HG02678 (cell line): ENCODE measurements at regions not wholly inside any gene's neighbourhood (a gene's known extent, or its start where the extent isn't known, plus 50 kb on each side); places are given as distances from the start of the nearest gene placed in this dataset.
"Not testable (repeated sequence)": the region's sequence is repeated elsewhere in the genome, so short reads cannot be mapped to it uniquely, and the experiment has no call there.

Experiments used
- ATAC-seq: cut with Tn5 transposase; IDR thresholded peaks from one replicate; pipeline ENCODE4 v1.9.1; 2021; ENCODE audit warnings: mild to moderate bottlenecking, moderate library complexity; ENCODE audit not compliant: unreplicated experiment

DNA sequence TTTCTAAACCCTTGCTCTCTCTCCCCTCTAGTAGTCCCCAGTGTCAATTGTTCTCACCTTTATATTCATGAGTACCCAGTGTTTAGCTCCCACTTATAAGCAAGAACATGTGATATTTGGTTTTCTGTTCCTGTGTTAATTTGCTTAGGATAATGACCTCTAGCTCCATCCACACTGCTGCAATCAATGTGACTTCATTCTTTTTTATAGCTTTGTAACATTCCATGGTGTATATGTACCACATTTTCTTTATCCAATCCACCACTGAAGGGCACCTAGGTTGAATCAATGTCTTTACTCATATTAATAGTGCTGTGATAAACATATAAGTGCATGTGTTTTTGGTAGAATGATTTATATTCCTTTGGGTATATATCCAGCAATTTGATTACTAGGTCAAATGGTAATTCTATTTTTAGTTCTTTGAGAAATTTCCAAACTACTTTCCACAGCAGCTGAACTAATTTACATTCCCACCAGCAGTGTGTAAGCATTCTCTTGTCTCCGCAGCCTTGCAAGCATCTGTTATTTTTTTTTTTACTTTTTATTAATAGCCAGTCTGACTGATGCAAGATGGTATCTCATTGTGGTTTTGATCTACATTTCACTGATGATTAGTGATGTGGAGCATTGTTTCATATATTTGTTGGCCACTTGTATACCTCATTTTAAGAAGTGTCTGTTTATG is 277.8 kb downstream of the LTN1 start:
- no peak for ATAC-seq

DNA sequence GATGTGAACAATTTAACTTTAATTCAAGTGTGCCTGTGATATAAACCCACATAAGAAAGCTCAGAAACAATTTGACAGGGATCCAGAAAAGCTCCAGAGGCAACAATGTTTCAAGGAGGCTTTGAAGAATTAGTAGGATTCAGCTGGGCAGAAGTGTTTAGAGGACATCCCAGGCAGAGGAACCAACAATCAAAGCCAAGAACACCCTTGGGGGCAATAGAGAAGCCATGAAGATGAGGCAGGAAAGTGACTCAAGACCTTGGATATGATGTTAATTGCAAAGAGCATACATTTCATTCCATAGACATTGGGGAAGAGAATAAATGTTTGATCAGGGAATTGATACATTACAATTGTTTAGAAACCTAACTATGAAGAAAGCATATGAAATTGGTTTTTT is 280.3 kb downstream of the LTN1 start:
- no peak for ATAC-seq

DNA sequence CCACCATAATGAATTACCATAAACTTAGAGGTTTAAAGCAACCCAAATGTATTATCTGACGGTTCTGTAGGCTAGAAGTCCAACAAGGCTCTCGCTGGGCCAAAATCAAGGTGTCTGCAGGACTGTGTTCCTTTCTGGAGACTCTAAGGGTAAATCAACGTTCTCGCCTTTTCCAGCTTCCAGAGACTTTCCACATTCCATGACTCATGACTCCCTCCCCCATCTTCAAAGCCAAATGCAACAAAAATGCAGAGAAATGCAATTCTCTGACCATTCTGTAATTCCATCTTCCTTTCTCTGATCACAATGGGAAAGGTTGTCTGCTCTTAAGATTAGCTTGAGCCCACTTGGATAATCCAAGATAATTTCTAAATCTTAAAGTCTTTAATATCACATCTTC is 287.1 kb downstream of the LTN1 start:
- no peak for ATAC-seq

DNA sequence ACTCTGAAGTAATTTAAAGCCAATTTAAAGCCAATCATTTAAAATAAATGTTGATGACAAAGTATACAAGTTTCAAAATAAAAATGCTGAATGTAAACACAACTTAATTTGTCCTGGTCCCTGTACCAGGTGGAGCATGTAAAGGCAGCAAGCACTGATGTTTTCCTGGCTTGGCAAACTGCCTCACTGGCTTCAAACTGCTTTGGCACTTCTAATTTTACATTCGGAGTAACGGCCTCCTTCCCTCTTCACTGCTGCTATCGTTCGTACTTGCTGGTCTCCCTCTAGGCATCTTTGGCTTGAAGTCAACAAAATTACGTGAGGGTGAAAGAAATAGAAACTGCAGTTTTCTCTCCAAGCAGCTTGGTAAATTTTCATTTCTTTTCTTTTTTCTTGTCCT is 287.9 kb downstream of the LTN1 start:
- ATAC-seq: no peak

DNA sequence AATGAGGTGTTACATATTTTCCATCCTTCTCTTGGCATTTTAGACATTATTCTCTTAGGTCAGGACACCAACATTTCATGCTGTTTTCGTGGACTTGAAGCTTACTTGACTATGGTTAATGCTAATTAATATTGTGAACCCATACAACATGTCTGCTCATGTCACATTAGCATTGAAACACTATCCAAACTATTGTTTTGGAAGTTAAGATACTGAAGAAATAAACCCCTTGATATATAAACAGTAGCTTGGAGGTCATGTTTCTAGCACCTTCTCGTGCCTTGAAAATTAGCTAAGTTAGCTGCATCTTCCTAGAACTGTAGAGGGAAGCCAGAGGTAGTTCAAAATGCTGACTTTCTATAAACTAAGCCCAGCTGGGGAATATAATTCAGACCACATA is 288.8 kb downstream of the LTN1 start:
- ATAC-seq: no peak

DNA sequence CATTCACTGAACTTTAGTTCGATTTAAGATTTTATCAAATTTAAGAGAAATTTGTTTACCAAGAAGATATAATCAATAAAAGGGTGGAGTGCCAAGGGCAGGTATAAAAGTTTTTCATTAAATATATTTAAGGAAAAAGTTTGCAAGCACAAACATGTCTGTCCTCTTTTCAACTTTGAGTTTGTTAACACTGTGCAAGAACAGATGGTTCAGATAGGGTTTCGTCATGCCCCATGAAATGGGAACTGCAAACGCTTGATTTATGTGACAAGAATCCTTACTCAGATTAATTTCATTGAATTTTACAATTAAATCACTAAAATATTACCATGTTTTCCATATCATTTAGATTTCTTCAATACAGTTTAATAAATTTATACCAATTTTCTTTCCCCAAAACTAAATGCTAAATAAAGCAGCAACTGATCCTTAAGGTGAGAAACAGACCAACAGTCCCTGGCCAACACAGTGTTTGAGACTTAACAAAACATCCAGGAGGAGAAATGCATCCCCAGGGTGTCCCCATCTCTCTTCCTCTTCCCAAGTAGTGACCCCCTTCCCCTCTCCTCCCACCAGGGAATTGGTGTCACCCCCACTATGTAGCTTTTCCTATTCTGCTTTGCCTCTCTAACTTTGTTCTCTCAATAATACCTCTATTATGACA is 292.9 kb downstream of the LTN1 start:
- ATAC-seq: no peak

DNA sequence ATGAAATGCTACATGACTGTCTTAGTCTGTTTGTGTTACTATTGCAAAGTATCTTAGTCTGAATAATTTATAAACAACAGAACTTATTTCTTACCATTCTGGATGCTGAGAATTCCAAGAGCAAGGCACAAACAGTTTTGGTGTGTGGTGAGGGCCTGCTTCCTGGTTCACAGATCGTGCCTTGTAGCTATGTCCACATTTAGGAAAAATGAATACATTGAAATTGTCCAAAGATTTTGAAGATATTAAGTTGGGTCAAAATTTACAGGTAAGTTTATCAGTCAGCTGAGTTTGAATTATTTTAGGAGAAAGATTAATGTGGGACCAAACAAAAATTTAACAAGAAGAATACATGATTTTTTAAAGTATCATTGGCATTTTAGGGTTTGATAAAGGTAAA is 293.5 kb downstream of the LTN1 start:
- ATAC-seq: no peak

DNA sequence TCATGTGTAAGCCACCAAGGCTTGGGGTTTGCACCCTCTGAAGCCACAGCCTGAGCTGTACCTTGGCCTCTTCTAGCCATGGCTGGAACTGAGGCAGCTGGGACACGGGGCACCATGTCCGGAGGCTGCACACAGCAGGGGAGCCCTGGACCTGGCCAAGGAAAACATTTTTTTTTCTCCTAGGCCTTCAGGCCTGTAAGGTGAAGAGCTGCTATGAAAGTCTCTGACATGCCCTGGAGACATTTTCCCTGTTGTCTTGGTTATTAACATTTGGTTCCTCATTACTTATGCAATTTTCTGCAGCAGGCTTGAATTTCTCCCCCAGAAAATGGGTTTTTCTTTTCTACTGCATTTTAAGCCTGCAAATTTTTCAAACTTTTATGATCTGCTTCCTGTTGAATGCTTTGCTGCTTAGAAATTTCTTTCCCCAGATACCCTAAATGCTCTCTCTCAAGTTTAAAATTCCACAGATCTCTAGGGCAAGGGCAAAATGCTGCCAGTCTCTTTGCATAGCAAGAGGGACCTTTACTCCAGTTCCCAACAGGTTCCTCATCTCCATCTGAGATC is 295.8 kb downstream of the LTN1 start:
- no peak for ATAC-seq

DNA sequence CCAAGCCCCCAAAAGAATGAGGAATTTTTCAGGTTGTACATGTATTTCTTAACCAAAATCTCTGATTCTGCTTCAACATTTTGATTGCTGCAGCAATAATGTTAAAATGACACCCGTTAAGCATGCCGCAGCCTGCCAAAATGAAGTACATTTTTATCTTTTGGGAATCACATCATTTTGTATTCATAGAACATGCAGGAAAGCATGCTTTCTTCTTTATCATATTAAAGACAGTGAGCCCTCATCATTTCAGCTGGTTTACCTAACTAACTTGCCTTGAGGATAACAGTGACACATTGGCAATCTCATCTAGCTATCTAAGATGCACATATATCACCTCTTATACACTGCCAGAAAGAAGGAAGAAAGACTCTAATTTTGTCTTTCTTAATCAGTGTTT is 299.2 kb downstream of the LTN1 start:
- ATAC-seq: no peak

DNA sequence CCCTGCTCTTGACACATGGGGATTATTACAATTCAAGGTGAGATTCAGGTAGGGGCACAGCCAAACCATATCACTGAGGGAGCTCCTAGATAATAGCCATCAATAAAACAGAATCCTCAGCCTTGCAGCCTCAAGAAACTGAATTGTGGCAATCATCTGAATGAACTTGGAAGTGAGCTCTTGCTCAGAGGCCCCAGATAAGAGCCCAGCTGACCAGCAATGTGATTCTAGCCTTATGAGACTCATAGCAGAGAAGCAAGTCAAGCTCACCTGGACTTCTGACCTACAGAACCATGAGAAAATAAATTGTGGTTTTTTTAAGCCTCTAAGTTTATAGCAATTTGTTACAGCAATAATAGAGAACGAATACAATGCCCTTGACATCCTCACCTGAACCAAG is 302.5 kb downstream of the LTN1 start:
- ATAC-seq: no peak

DNA sequence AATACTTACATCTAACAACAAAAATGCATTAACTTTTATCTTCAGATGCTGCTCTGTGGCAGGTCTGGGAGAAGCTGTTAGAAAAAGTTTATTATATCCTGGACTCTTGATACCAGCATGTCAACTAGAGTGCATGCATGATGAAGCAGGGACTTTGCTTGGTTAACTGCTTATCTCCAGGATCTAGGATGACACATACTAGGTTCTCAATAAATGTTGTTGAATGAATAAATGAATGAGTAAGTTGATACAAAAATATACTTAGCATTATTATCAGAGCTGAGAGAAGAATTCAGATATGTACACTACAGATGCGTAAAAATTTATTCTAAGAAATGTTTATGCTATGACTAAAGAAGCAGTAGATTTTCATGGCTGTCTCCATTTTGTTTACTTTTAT is 304.3 kb downstream of the LTN1 start:
- ATAC-seq: no peak

DNA sequence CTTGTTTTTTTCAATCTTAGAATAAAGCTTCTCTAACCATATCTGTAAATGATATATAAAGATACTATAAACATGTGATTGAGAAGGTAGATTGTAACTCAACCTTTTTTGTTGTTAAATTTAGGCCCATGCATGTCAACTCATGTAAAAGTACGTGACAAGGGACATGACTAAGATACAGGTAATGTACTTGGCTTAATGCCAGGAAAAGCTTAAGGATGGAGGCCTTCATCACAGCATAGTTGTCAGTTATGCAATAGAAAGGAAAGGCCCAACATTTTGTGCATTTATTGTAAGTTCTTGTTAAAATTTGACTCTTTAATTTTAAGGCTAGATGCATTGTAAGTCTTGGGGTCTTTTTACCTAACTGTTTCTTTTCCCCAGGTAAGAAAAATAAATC is 305.1 kb downstream of the LTN1 start:
- ATAC-seq: no peak

DNA sequence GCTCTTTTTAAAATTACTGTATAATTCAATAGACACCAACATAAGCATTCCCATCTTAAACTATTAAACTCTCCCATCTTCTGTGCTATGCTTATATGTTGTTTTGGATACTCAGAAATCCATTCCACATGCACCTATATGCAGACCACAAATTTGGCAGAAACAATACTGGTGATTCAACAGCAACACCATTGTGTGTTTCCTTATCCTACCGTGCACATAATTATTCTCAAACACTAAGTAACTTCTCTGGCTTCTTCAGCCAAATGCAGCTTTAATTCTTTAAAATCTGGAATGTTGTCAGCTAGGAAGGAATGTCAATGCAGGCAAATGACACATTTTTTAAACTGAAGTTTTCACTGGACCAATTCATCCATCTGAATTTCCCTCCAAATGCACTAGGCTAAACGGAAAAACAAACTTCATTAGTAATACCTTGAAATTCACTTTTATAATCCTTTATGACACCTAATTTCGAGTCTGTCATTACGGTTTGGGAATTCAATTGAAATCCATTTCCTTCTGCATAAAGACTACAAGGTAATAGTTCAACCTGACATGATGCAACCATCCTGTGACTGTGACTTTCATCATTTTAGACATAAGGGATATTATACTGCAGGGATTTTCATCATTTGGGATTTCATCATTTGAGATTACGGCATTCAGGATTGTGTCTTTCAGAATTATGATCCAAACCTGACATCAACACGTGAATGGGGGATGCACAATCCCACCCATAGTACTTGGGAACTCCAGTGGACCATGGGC is 308.5 kb downstream of the LTN1 start:
- no peak for ATAC-seq

DNA sequence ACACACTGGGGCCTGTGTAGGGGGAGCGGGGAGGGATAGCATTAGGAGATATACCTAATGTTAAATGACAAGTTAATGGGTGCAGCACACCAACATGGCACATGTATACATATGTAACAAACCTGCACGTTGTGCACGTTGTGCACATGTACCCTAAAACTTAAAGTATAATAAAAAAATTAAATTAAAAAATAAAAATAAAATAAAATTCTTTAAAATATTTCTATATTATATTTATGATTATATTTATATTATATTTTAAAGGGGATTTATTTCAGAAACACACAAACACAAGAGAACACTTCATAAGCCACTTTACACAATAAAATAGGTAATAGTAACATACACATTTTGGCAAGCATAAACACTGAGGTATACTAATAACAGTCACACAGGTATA is 309.8 kb downstream of the LTN1 start:
- ATAC-seq: not testable (repeated sequence)

DNA sequence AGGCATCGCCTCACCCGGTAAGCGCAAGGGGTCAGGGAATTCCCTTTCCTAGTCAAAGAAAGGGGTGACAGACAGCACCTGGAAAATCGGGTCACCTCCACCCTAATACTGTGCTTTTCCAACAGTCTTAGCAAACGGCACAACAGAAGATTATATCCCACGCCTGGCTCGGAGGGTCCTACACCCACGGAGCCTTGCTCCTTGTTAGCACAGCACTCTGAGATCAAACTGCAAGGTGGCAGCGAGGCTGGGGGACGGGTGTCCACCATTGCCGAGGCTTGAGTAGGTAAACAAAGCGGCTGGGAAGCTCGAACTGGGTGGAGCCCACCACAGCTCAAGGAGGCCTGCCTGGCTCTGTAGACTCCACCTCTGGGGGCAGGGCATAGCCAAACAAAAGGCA is 315.6 kb downstream of the LTN1 start:
- not testable (repeated sequence) for ATAC-seq

DNA sequence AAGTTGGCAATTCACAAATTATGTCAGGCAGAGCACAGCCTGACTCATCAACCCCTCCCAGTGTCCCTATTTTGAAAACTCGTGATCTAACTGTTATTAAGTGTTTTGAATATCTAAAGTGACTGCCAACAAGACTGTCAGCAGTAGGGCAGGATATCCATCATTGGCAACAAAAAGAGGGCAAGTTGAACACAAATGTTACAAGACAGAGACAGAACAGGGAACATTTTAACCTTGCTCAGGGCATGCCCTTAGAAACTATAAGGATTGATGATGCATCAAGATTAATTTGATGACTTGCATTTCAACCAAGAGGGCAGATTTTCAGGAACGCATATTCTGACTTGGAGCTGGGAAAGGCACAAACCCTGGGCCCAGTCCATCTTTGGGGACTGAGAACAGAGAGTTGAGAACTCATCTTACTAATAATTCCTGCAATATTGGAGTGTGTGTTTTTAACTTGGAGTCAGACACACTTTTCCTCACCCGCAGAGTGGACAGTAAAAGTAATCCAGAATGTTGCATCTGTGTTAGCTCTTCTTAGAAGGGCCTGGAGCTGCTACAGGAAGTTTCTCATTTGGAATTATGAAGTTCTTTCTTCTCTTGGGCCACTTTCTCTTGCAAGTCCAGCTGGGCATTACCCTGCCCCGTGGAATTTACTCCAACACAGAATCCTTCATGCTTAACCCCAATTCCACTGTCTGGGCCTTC is 317.2 kb downstream of the LTN1 start:
- ATAC-seq: no peak

DNA sequence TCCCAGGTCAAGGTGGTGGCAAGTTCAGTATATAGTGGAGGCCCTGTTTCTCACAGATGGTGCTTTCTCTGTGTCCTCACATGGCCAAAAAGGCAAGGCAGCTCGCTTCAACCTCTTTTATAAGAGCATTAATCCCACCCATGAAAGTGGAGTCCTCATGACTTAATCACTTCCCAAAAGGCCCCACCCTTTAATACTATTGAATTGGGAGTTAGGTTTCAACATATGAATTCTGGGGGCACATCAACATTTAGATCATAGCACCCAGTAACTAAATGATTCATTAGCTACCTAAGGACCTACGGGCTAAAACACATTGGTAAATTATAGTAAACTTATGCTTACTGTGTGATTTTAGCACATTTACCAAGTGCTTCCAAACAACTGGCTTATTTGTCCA is 317.9 kb downstream of the LTN1 start:
- no peak for ATAC-seq

DNA sequence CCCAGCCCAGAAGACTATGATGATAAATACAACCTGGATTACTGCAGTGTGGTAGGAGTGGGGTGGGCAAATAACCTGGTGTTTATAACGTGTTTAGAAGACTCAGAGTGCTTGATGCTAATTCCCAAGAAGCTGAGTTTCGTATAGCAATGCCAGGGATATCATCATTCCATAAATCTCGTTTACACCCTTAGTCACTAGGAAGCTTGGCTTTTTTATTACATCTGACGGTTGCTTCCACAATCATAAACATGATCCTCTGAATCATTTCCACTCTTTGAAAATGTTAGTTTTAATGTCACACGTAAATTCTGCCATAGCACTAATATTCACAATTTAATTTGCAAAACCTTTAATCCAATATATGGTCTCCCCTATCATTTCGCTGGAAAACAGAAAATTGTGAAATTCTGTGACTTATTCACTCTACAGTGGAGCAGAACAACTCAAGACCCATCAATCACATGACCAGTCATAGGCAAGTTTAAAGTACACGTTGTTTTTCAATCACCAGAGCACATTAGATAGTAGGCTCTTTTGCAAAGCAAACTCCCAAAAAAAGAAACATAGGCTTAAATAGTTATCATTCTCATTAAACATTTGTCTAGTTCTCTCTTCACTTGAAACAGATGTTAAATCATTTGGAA is 321.0 kb downstream of the LTN1 start:
- no peak for ATAC-seq

DNA sequence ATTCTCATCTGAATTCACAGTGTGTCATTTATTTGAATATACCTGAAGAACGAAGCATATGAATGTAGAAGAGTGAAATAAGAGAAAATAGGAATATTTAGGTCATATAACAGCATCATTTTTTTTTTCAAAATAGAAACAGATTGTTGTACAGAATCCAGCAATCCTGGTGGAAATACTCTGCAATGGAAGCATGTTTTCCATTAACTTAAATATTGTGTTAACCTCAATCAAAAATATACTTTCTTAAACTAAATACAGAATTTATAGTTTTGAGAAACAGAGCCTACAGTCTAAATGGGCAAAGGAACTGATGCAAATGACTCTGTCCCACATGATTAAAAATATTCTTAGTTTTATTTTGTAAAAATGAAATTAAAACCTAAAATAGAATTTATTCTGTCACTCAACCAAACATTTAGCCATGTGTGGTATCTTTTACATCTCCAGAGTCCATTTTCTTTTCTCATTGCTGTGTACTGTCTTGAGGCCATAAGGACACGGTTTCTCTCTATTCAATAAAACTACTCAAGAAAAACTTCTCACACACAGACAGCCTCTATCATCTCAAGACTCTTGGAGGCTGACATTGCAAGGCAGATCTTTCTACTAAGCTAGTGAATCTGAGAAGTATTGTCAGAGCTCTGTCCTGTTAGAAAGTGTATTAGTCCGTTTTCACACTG is 322.6 kb downstream of the LTN1 start:
- ATAC-seq: no peak

DNA sequence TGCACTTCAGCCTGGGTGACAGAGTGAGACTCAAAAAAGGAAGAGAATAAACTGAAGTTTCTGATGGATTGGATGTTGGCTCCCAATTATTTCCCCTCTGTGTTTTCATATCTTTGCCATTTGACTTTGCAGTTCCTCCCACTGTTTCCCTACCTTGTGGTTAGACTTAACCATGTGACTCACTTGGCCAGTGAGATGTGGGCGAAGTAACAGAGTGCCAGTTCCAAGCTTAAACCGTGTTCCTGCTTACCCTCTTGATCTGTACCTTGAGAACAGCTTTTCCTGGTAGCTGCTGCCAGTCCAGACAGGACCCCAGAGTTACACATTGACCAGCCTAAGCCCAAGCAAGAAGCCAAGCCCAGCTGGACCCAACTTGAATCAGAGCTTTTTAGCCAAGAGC is 323.4 kb downstream of the LTN1 start:
- no peak for ATAC-seq
